Panc1 (cell line): ENCODE measurements at regions not wholly inside any gene's neighbourhood (a gene's known extent, or its start where the extent isn't known, plus 50 kb on each side); places are given as distances from the start of the nearest gene placed in this dataset.

Source experiments
- ATAC-seq: fragments of 200-7000 bp; cut with Tn5 transposase; 2 replicates; pipeline ENCODE4 v1.9.1; 2020; ENCODE audit warnings: mild to moderate bottlenecking, moderate library complexity
- BruUV-seq: library from RNA; stranded (reverse); fragments of 400-500 nt; replicated peaks from 2 replicates; lab custom pipeline; 2021; lab: Mats Ljungman, UMichigan
- CTCF ChIA-PET: fragments of 300-600 bp; sonication (Branson Sonifier 250); formaldehyde crosslinking; loops from one replicate; lab custom pipeline; 2022; ENCODE audit warnings: antibody characterized with exemption; lab: Charles Lee
- POLR2A ChIA-PET: fragments of 300-600 bp; sonication (Branson Sonifier 250); formaldehyde crosslinking; loops from one replicate; lab custom pipeline; 2022; ENCODE audit warnings: antibody characterized with exemption; lab: Charles Lee
- DNase-seq: peaks from one replicate; pipeline ENCODE4 v3.0.0-alpha.2; 2010; ENCODE audit warnings: low read depth, low spot score
- H3K27ac ChIP-seq: 2 replicates; pipeline ENCODE4 v1.5.1; 2011; ENCODE audit warnings: mild to moderate bottlenecking, low read length, inconsistent platforms
- H3K27me3 ChIP-seq: fragments of 200-500 bp; sonication (Bioruptor generic); 2 replicates; pipeline ENCODE4 v1.6.0; 2014; ENCODE audit warnings: low read length, inconsistent platforms; ENCODE audit not compliant: control insufficient read depth, insufficient read depth
- H3K36me3 ChIP-seq: fragments of 200-500 bp; sonication (Bioruptor generic); 2 replicates; pipeline ENCODE4 v1.5.1; 2014; ENCODE audit warnings: inconsistent platforms, mild to moderate bottlenecking, low read length, moderate library complexity; ENCODE audit not compliant: control insufficient read depth, insufficient read depth
- H3K4me1 ChIP-seq: 2 replicates; pipeline ENCODE4 v1.5.1; 2011; ENCODE audit warnings: inconsistent platforms, mild to moderate bottlenecking, low read length, moderate library complexity; ENCODE audit not compliant: control insufficient read depth, insufficient read depth
- H3K4me3 ChIP-seq, 2 experiments: 2 replicates each; pipeline ENCODE4 v1.5.1; 2011 to 2012; ENCODE audit warnings: low read depth in 2 of 2, low read length in 2 of 2, mild to moderate bottlenecking in 2 of 2, inconsistent platforms in 1 of 2, moderate library complexity in 1 of 2
- H3K9me3 ChIP-seq: fragments of 200-500 bp; sonication (Bioruptor generic); 2 replicates; pipeline ENCODE4 v1.5.1; 2014; ENCODE audit warnings: low read depth, mild to moderate bottlenecking, inconsistent platforms, low read length, moderate library complexity; ENCODE audit not compliant: control insufficient read depth, insufficient read depth
- POLR2AphosphoS5 ChIP-seq: IDR thresholded peaks from 2 replicates; pipeline ENCODE4 v1.6.1; 2012; ENCODE audit warnings: mild to moderate bottlenecking, low read depth, low read length, moderate library complexity
- REST ChIP-seq, 2 experiments: IDR thresholded peaks; 2 replicates each; pipeline ENCODE4 v1.6.1; 2011 to 2012; ENCODE audit warnings: low read depth in 2 of 2, control low read depth in 1 of 2, low read length in 1 of 2, mild to moderate bottlenecking in 1 of 2, moderate library complexity in 1 of 2; ENCODE audit not compliant: insufficient read depth in 1 of 2
- SIN3A ChIP-seq: IDR thresholded peaks from 2 replicates; pipeline ENCODE4 v1.6.1; 2012; ENCODE audit warnings: low read depth, mild to moderate bottlenecking, low read length, moderate library complexity, borderline replicate concordance; ENCODE audit not compliant: insufficient read depth
- TCF7L2 ChIP-seq: IDR thresholded peaks from 2 replicates; pipeline ENCODE4 v1.6.1; 2011; ENCODE audit warnings: mild to moderate bottlenecking, low read depth, low read length, inconsistent platforms
- in situ Hi-C: cut with HindIII; loops from 2 replicates; pipeline ENCODE4 v1.10.0; 2016; ENCODE audit warnings: low sequenced_read_pairs, low pct_unique_long_range_greater_than_20kb
- intact Hi-C: fragments of 100-400 bp; cut with micrococcal nuclease; formaldehyde crosslinking; loops from one replicate; pipeline ENCODE4 v1.10.0; 2022; ENCODE audit not compliant: unreplicated experiment
- TF ChIP-seq, protein P1 (sequence below): fragments of 450-650 bp; IDR thresholded peaks from 2 replicates; pipeline ENCODE4 v1.5.1; 2017; ENCODE audit warnings: mild to moderate bottlenecking

- POLR2A ChIA-PET: no interaction called here
- intact Hi-C loops: no loop called here
Measured at GRCh38 chr2:184037273-184037672, 561.1 kb upstream of the ZNF804A start.

GRCh38 chr2:184039493-184039892 lies 558.8 kb upstream of the ZNF804A start:
- in situ Hi-C loops (no loop called here), intact Hi-C loops (no loop called here)
- no TSS peak for BruUV-seq
- H3K36me3 ChIP-seq: no peaks in the 10 kb centered on the region
- ATAC-seq: no peak
- ChIA-PET POLR2A (no interaction called here), CTCF (no interaction called here)
- H3K9me3 ChIP-seq: no peaks in the 10 kb centered on the region
- no peak overlapping the region for H3K27ac ChIP-seq
- no peaks in the 10 kb centered on the region for H3K4me1 ChIP-seq
- TF ChIP-seq REST (IDR thresholded peaks at IDR 0.05; ENCODE audit: insufficient read depth in 1 of 2, low read depth in 2 of 2, low read length in 1 of 2): no peak
- no peak for TF ChIP-seq SIN3A
- TF ChIP-seq, protein P1, sequence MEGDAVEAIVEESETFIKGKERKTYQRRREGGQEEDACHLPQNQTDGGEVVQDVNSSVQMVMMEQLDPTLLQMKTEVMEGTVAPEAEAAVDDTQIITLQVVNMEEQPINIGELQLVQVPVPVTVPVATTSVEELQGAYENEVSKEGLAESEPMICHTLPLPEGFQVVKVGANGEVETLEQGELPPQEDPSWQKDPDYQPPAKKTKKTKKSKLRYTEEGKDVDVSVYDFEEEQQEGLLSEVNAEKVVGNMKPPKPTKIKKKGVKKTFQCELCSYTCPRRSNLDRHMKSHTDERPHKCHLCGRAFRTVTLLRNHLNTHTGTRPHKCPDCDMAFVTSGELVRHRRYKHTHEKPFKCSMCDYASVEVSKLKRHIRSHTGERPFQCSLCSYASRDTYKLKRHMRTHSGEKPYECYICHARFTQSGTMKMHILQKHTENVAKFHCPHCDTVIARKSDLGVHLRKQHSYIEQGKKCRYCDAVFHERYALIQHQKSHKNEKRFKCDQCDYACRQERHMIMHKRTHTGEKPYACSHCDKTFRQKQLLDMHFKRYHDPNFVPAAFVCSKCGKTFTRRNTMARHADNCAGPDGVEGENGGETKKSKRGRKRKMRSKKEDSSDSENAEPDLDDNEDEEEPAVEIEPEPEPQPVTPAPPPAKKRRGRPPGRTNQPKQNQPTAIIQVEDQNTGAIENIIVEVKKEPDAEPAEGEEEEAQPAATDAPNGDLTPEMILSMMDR: no peak
- no peak for TF ChIP-seq POLR2AphosphoS5
- no peak for TF ChIP-seq TCF7L2
- DNase-seq: no peak
- no peak overlapping the region for H3K4me3 ChIP-seq
- no peaks in the 10 kb centered on the region for H3K27me3 ChIP-seq

More at GRCh38 chr2:184037273-184037672, 561.1 kb upstream of the ZNF804A start:
- TF ChIP-seq TCF7L2: no peak
- TF ChIP-seq, protein P1: no peak
- TF ChIP-seq POLR2AphosphoS5: no peak
- no peak for TF ChIP-seq REST (IDR thresholded peaks at IDR 0.05; ENCODE audit: insufficient read depth in 1 of 2, low read depth in 2 of 2, low read length in 1 of 2)
- no peak for TF ChIP-seq SIN3A
- no peak for DNase-seq
- Histone ChIP-seq H3K4me1 (no peaks in the 10 kb centered on the region), H3K9me3 (no peaks in the 10 kb centered on the region), H3K36me3 (no peaks in the 10 kb centered on the region), H3K4me3 (no peak overlapping the region), H3K27ac (no peak overlapping the region), H3K27me3 (no peaks in the 10 kb centered on the region)
- in situ Hi-C loops: no loop called here
- CTCF ChIA-PET: no interaction called here
- BruUV-seq: no TSS peak
- no peak for ATAC-seq
